HUES64 (cell line): ENCODE measurements at regions not wholly inside any gene's neighbourhood (a gene's known extent, or its start where the extent isn't known, plus 50 kb on each side); places are given as distances from the start of the nearest gene placed in this dataset.

ENCODE experiments used
- H3K27ac ChIP-seq: 2 replicates; pipeline ENCODE4 v1.7.0; 2013; ENCODE audit warnings: low read depth, low read length, inconsistent platforms
- H3K27me3 ChIP-seq: 2 replicates; pipeline ENCODE4 v1.6.1; 2013; ENCODE audit warnings: mild to moderate bottlenecking, low read length; ENCODE audit not compliant: insufficient read depth
- H3K36me3 ChIP-seq: 2 replicates; pipeline ENCODE4 v1.6.1; 2013; ENCODE audit warnings: mild to moderate bottlenecking, low read length; ENCODE audit not compliant: insufficient read depth
- H3K4me1 ChIP-seq: 2 replicates; pipeline ENCODE4 v1.6.1; 2013; ENCODE audit warnings: mild to moderate bottlenecking, low read length, moderate library complexity; ENCODE audit not compliant: insufficient read depth
- H3K4me3 ChIP-seq: 2 replicates; pipeline ENCODE4 v1.5.1; 2013; ENCODE audit warnings: mild to moderate bottlenecking, low read length, moderate library complexity
- H3K9ac ChIP-seq: 2 replicates; pipeline ENCODE4 v1.6.1; 2013; ENCODE audit warnings: mild to moderate bottlenecking, low read depth, low read length
- H3K9me3 ChIP-seq: 2 replicates; pipeline ENCODE4 v1.6.1; 2013; ENCODE audit warnings: low read depth, low read length; ENCODE audit not compliant: insufficient read depth
- WGBS: fragments of 150-250, 120-280 bp; methylation state at CpG from one replicate; pipeline ENCODE4 v1.1.7; 2013; ENCODE audit warnings: missing lambda C conversion rate; 5-methylcytosine and 5-hydroxymethylcytosine counted together

- peaks cover 20% of the 10 kb centered on the region for H3K4me1 ChIP-seq
- no peaks in the 10 kb centered on the region for H3K36me3 ChIP-seq
- no peak overlapping the region for H3K27ac ChIP-seq
- H3K4me3 ChIP-seq: no peak overlapping the region
- H3K27me3 ChIP-seq: no peaks in the 10 kb centered on the region
- no peak overlapping the region for H3K9ac ChIP-seq
- H3K9me3 ChIP-seq: no peaks in the 10 kb centered on the region
- 94% methylated on average over 3 of the region's 3 CpGs for WGBS
Observed at GRCh38 chr4:108361886-108362285, 193.2 kb upstream of the LEF1 start.

DNA sequence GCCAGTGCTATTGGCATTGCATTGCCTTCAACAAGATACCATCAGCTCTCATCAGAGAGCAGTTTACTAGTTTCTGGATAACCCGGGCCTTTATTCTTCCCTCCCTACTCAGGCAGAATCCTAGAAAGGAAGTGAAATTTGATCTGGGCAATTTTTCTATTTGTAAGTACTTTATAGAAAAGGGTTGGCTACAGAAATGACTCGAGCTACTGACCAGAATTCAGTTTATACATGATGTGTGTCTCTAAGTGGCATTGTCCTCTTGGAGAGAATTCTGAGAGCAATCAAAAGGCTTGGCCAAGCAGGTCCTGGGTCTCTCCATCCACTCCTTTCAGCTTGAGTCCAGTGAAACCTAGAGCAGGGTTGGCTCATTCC, 192.7 kb upstream of the LEF1 start:
- H3K9ac ChIP-seq: no peak overlapping the region
- H3K27ac ChIP-seq: 0 out of 2 replicates have a peak overlapping the region, but pooled peaks have one; percentile 12
- H3K36me3 ChIP-seq: no peaks in the 10 kb centered on the region
- H3K9me3 ChIP-seq: no peaks in the 10 kb centered on the region
- WGBS: 78% methylated on average over 1 of the region's 2 CpGs
- no peaks in the 10 kb centered on the region for H3K27me3 ChIP-seq
- peaks cover 20% of the 10 kb centered on the region for H3K4me1 ChIP-seq
- H3K4me3 ChIP-seq: no peak overlapping the region

- no peaks in the 10 kb centered on the region for H3K36me3 ChIP-seq
- 78% methylated on average over 12 of the region's 12 CpGs for WGBS
- H3K27me3 ChIP-seq: no peaks in the 10 kb centered on the region
- no peak overlapping the region; the same call in 1 of the 2 replicates for H3K9ac ChIP-seq
- no peak overlapping the region for H3K4me3 ChIP-seq
- H3K4me1 ChIP-seq: peaks cover 20% of the 10 kb centered on the region
- H3K27ac ChIP-seq: peak overlapping the region; percentile 14
- H3K9me3 ChIP-seq: no peaks in the 10 kb centered on the region
Observed at GRCh38 chr4:108360754-108361445, 192.2 kb upstream of the LEF1 start.

GRCh38 chr4:108359986-108360681, 191.4 kb upstream of the LEF1 start:
- Histone ChIP-seq H3K36me3 (no peaks in the 10 kb centered on the region), H3K9me3 (no peaks in the 10 kb centered on the region), H3K27ac (peak overlapping the region; percentile 14; the same call in 1 of the 2 replicates), H3K9ac (no peak overlapping the region), H3K27me3 (no peaks in the 10 kb centered on the region), H3K4me1 (peaks cover 27% of the 10 kb centered on the region), H3K4me3 (no peak overlapping the region)
- WGBS: 77% methylated on average over 10 of the region's 10 CpGs

DNA sequence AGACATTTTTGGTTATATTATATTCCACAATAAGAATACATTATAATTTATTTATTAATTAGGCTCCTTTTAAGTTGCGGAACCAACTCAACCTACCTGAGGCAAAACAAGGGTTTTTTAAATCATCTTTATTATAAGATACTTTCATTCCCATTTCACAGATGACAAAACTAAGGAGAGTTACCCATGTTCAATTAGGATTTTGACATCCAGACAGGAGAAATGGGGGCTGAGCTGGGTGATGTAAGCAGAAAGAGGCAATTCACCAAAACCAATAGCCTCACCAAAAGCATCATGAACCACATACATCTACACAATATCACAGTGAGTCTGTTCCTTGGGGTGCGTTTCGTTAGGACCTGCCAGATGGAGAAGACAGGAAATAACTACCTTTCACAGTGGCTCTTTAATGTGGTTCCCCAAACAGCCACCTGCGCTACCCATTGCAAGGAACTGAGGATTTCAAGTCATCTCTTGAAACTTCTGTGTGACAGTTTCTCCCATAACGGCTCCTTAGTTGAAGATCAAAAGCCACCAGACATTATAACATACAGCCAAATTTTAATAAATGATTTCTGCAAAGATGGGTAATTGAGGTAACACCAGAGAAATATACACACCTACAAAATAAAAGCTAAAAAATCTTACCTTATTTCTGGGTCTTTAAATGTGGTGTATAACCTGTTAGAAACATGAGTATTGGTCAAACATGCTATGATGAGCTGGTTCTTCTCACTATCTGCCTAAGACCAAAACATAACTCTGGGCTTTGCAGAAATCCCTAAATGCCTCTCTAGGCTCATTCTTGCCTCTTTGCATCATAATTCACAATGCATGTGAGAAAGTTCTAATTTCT, 190.6 kb upstream of the LEF1 start:
- no peaks in the 10 kb centered on the region for H3K27me3 ChIP-seq
- H3K4me1 ChIP-seq: peaks cover 27% of the 10 kb centered on the region
- H3K36me3 ChIP-seq: no peaks in the 10 kb centered on the region
- H3K9me3 ChIP-seq: no peaks in the 10 kb centered on the region
- WGBS: 94% methylated on average over 4 of the region's 5 CpGs
- H3K27ac ChIP-seq: no peak overlapping the region
- no peak overlapping the region for H3K4me3 ChIP-seq
- H3K9ac ChIP-seq: no peak overlapping the region

DNA sequence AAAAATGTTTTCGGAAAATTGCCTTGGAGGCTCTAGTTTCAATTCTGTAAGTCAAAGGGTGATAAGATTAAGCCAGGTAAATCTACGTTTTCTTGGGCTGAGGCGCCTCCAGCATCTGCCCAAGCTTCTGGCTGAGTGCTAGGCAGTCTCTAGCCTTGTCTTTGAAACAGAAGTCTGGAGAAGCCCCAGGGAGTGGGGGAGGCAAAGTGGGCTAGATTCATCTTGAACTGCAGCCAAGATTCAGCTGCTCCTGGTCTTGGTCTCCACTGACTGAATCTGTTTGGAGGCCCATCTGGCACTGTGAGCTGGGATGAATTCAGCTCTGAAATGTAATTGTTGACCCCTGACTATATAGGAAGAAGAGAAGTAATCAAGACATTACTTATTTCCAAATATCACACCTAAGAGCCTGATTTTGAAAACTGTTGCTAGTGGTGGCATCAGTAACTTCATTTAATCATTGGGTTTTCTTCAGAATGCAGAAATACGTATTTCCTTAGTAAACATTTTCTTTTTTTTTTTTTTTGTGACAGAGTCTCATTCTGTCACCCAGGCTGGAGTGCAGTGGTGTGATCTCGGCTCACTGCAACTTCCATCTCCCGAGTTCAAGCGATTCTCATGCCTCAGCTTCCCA, 187.3 kb upstream of the LEF1 start:
- Histone ChIP-seq H3K36me3 (no peaks in the 10 kb centered on the region), H3K9ac (no peak overlapping the region), H3K9me3 (no peaks in the 10 kb centered on the region), H3K27ac (no peak overlapping the region), H3K4me1 (peaks cover 20% of the 10 kb centered on the region), H3K4me3 (no peak overlapping the region), H3K27me3 (no peaks in the 10 kb centered on the region)
- WGBS: 93% methylated on average over 7 of the region's 7 CpGs

DNA sequence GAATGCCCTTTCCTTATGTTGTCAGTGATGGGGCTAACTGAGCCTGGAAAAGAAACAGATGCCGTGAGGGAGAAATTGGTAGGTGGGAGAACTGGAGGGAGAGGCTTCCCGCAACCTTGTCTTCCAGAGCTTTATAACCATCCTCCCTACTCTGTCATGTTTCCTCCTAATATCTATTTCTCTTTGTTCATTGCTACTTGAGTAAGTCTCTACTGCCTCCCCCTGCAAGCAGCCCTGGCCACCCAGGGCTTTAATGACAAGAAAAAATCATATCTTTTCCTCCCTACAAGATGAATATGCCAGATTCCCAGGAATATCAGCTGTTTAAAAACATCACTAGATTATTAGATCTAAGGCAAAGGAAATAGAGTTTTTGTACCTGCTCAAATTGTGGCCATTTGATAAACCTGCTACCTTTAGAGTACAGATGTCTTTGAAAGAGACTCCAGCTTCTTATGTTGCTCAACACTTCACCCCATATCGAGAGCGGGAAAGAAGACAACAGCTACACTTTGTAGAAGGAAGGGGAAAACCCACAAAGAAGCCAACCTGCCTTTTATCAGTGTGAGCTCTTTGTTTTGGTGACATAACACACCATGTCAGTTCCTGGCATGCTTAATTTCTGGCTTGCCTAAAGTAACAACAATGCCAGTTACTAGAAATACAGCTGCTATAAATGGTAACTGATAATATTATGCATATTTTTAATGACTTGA, 186.6 kb upstream of the LEF1 start:
- Histone ChIP-seq H3K9ac (no peak overlapping the region), H3K36me3 (no peaks in the 10 kb centered on the region), H3K9me3 (no peaks in the 10 kb centered on the region), H3K4me1 (peaks cover 13% of the 10 kb centered on the region; the same call in 1 of the 2 replicates), H3K27ac (no peak overlapping the region), H3K4me3 (no peak overlapping the region), H3K27me3 (no peaks in the 10 kb centered on the region)
- WGBS: 84% methylated on average over 4 of the region's 4 CpGs

DNA sequence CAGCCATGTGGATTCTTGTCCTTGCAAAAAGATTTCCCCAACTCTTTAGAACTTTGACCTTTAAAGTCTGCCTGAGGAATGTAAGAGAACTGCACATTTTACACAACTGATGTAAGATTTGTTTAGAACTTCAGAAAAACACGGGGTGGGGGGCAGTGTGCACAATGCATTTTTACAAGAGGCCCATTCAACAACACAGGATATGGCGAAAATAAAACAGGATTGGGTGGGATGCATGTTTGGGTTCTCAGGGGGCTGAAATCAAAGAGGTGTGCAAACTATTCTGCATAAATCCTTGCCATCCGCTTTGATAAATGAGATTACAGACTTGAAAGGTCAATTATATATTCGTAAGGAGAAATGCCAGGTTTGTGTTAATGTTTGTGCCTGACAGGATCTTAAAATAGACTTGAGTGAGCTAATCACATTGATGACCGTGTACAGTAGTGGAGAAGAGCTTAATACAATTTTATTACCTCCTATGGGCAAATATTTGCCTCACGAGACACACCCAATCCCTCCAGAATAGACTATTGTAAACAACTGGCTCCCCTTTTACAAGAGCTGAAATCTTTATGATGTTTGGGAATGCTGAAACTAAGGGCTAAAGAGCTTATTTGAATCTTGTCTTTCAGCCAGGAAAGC, 184.1 kb upstream of the LEF1 start:
- Histone ChIP-seq H3K4me3 (no peak overlapping the region), H3K27ac (no peak overlapping the region), H3K27me3 (no peaks in the 10 kb centered on the region), H3K4me1 (peaks cover 6% of the 10 kb centered on the region; the same call in 1 of the 2 replicates), H3K9me3 (no peaks in the 10 kb centered on the region), H3K9ac (no peak overlapping the region), H3K36me3 (no peaks in the 10 kb centered on the region)
- 92% methylated on average over 6 of the region's 6 CpGs for WGBS

DNA sequence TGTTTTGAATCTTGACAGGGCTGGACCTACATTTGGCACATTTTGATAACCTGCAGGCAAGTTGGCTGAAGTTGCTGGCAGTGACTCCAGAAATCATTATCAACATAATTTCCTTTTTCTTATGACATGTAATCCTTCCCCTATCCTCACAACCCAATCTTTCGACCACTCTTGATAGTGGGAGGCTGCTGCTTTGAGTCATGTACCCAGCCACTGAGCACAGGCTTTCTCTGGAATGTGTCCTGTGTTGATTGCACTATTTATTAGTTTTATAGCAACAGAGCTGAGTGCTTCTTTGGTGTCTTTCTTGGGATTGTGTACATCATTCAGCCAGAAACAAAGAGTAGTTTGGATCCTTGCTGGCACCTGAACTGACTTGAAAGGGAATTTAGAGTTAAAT, 183.1 kb upstream of the LEF1 start:
- Histone ChIP-seq H3K27me3 (no peaks in the 10 kb centered on the region), H3K9ac (no peak overlapping the region), H3K27ac (no peak overlapping the region), H3K4me1 (peaks cover 6% of the 10 kb centered on the region; the same call in 1 of the 2 replicates), H3K4me3 (no peak overlapping the region), H3K36me3 (no peaks in the 10 kb centered on the region), H3K9me3 (no peaks in the 10 kb centered on the region)
- WGBS: 100% methylated on average over 1 of the region's 1 CpG

DNA sequence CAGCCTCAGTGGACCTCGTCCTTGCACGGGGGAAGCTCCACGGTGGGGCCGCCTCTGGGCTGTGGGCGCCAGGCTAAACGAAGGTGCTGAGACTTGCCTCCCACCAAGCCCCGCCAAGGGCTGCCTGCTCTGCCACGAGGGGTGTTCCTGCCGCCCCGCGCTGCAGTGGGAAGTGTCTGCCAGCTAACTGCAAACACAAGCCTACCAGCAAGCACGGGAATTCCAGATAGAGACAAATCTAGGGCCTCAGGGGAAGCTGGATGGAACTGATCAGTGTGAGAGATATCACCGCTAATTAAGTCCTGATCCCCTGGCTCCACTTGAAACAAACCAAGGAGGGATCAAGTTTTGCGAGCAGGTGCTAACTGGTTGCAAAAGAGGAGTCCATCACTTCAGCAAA, 181.6 kb upstream of the LEF1 start:
- no peaks in the 10 kb centered on the region for H3K36me3 ChIP-seq
- H3K4me3 ChIP-seq: no peak overlapping the region
- no peaks in the 10 kb centered on the region for H3K27me3 ChIP-seq
- H3K9me3 ChIP-seq: no peaks in the 10 kb centered on the region
- peaks cover 8% of the 10 kb centered on the region; the same call in 1 of the 2 replicates for H3K4me1 ChIP-seq
- WGBS: 90% methylated on average over 14 of the region's 14 CpGs
- no peak overlapping the region for H3K9ac ChIP-seq
- H3K27ac ChIP-seq: no peak overlapping the region
